GM19023 (cell line): ENCODE measurements at regions not wholly inside any gene's neighbourhood (a gene's known extent, or its start where the extent isn't known, plus 50 kb on each side); places are given as distances from the start of the nearest gene placed in this dataset.
A peak's percentile ranks its signal among the peaks of the same experiment; 100 is the strongest.

Source experiments
- ATAC-seq: cut with Tn5 transposase; IDR thresholded peaks from one replicate; pipeline ENCODE4 v1.9.1; 2021; ENCODE audit warnings: mild to moderate bottlenecking, moderate library complexity; ENCODE audit not compliant: unreplicated experiment

DNA sequence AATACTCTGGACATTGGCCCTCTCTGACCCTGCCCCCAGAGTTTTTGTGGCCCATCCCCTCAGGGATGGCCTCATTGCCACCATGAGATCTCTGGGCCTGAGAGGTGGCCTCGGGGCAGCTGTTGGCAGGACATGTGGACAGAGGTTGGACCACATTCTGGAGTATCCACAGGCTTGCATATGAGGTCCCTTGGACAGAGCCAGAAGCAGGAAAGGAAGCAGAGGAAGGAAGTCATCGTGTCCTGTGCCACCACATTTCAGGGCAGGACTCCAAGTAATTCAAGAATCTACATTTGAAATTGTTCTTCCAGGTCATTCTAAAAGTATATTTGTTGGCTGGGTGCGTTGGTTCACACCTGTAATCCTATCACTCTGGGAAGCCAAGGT, 95.9 kb upstream of the PPP2R5A start:
- no peak for ATAC-seq

DNA sequence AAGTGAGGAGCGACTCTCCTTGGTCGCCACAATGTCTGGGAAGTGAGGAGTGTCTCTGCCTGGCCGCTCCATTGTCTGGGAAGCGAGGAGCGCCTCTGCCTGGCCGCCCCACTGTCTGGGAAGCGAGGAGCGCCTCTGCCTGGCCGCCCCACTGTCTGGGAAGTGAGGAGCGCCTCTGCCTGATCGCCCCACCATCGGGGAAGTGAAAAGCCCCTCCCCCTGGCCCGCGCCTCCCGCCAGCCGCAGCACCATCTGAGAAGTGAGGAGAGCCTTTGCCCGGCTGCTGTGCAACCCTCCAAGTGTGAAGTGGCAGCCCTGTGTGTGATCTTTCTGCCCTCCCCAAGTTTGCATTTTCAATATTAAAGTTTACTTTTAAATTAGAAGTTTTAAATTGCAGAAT, 95.0 kb upstream of the PPP2R5A start:
- ATAC-seq = no peak

DNA sequence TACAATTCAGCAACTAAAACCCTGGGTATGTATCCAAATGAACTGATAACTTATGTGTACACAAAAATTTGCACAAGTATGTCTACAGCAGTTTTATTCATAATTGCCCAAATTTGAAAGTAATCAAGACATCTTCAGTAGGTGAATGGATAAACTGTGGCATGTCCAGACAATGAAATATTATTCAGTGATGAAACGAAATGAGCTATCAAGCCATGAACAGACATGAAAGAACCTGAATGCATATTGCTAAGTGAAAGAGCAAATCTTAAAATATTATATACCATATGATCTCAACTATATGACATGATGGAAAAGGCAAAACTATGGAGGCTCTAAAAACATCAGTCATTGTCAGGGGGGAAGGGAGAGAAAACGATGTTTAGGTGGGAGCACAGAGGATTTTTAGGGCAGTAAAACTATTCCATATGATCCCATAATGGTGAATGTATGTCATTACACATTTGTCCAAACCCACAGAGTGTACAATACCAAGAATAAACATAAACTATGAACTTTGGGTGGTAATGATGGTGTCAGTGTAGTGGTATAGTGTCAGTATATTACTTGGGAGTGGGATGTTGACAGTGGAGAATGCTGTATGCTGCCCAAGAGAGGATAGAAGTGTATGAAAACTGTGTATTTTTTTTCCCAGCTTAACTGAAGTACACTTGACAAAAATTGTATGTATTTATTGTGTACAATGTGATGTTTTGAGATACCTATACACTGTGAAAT, 92.8 kb upstream of the PPP2R5A start:
- no peak for ATAC-seq

DNA sequence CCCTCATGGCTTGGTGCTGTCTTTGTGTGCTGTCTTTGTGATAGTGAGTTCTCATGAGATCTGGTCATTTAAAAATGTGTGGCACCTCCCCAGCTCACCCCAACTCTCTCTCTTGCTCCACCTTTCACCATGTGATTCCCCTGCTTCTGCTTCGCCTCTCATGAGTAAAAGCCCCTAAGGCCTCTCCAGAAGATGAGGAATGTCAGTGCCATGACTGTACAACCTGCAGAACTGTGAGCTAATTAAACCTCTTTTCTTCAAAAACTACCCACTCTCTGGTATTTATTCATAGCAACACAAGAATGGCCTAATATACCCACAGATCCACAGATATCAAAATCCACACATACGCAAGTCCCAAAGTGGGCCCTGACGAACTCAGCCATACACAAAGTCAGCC, 88.9 kb upstream of the PPP2R5A start:
- no peak for ATAC-seq

DNA sequence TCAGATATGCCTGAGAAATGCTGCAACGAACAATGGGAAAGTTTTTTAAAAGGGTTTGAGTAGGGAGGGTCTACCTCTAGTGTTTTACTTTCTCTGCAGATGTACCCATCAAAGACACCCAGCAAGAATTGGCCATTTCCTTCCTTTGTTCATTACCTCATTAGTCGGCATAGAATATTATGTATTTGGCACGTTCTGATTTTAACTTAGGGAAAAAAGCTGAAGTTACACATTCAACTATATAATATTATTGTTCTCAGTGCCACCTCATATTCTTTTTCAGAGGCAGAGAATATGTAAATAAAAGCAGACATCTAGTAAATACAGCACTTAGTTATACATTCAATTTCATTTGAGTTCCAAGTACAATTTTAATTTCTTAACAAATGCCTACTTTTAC, 83.7 kb upstream of the PPP2R5A start:
- no peak for ATAC-seq

DNA sequence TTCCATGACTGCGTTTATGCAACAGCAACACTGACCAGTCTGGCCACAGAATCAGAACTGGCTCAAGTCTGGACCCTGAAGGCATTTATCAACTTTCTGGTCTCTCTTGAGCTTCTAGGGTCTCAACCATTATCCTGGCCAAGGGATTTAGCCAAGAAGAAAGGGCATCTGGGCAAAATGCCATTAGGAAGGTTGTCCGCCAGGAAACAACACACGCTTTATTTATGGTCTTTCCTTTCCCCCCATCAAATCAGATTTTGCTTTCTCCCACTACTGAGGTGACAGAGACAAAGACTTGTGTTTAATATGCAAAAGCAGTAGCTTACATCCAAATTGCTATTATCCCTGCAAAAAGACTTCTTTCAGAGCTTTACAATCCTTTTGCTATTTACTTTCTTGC, 81.6 kb upstream of the PPP2R5A start:
- no peak for ATAC-seq

DNA sequence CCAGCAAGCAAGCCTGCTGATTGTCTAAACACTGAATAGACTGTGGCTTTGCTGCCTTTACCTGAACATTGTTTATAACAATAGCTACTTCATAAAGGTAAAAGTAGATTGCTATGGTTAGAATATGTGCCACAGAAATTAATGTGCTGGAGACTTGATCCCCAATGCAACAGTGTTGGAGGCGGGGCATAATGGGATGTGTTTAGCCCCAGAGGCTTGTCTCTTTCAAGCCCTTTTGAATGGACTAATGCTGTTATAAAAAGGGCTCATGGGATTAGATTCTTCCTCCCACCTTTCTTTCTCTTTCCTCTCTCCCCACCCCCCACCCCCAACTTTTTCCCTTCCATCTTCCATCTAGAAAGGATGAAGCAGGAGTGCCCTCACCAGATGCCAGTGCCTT, 80.2 kb upstream of the PPP2R5A start:
- no peak for ATAC-seq

DNA sequence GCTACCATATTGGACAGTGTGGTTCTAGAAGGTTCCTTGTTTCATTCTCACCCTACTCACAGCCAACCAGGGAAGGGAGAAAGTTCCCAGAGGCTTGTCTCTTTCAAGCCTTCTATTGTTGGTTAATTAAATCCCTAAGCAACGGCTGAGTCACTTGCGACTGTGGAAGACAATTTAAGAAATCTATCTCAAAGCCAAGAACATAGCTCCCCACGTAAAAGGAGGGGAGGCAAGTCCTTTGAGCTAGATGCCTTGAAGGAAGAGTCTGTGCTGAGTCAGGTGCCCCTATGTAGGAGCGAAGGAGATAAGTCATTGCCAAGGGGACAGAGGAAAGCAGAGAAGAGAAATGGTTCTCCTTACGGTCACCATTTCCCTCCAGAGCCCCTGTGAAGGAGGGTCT, 79.4 kb upstream of the PPP2R5A start:
- ATAC-seq = no peak

DNA sequence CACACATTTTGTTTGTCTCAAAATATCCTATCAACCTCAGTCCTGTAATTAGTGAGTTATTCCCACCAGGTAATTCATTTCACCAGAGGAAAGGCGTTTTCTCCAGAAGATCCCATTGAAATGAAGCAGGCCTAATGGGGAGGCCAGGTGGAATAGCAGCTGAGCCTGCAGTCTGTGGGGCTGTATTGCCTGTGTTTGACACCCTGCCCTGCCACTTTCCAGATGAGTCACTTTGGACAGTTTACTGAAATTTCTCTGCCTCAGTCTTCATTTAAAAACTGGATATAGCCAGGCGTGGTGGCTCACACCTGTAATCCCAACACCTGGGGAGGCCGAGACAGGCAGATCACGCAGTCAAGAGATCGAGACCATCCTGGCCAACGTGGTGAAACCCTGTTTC, 78.1 kb upstream of the PPP2R5A start:
- ATAC-seq = no peak

DNA sequence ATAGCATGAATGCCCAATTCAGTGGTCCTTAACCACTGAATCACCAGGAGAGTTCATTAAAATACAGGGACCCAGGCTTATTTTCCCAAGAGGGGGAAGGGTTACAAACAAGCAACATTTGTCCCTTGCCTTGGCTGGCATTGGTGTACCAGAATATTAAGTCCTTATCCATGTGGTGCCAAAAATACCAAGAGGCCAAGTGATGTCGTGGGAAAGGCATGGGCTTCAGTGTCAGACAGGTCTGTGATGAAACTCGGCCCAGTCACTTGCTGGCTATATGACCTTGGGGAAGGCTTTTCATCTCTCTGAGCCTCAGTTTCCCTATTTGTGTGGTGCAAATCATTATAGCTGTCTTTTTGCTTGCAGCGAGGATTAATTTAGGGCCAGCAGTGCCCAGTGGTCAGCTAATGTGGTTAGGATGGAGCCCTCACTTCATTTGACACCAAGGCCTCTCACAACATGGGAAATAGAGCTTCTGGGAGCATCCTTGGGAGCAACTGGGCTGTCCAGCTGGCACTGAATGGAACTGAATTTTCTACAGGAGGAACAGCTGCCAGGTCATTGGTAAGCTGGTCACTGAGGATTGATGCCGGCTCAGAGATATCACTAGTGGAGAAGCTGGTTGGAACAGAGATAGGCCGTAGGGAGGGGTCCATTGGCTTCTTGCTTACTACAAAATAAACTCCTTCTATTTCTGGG, 77.2 kb upstream of the PPP2R5A start:
- ATAC-seq = no peak

DNA sequence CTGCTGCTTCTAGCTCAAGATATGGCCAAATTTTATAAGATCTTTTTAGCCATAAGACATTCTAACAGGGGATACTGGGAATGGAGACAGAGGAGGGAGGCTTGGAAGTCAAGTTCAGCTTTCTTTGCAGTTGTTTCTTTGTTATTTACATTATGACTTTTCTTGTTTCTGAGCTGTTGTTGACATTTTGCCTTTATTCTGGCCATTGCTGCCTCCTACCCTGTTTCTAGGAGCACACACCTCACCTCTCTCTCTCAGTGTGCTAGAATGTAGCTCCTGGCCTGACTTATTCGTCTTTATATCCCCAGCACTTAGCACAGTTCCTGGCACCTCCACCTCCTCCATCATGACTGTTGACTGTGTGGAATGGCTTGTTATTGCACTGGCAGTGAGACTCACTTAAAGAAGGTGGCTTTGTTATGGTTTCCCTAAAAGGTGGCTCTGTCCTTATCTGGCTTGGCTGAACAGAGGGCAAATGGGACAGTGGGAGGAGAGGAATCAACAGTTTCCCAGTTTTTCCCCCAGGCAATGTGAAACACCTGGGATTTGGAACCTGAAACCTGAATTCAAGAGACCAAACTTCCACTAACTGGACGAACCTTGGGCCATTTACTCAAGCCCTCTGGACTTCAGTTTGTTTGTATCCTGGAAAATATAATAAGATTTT, 76.1 kb upstream of the PPP2R5A start:
- no peak for ATAC-seq

DNA sequence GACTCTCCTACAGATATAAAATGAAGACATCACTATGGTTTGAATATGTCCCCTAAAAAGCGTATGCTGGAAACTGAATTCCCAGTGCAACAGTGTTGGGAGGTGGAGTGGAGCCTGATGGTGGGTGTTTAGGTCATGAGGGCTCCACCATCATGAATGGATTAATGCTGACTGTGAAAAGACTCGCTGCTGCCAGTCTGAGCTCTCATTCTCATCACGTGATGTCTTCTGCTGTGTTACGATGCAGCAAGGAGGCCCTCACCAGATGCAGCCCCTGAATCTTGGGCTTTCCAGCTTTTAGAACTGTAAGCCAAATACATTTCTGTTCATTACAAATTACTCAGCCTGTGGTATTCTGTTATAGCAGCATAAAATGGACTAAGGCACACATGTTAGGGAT, 73.8 kb upstream of the PPP2R5A start:
- no peak for ATAC-seq

DNA sequence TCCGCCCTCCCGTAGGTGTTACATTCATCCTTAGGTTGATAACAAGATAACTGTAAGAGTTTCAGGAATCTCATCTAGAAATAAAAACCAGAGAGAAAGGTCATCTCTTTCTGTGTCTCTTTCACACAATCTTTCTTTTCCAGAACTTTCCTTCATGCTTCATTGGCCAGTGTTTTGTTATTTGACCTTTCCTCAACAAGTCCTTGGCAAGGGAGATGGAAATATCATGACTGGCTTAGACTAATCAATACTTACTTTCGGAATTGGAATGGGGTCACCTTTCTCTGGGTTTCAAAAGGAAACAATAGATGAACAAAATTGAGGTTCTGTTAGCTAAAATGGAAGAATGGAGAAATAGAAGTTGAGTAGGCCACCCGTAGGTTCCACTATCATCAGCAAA, 72.9 kb upstream of the PPP2R5A start:
- no peak for ATAC-seq

DNA sequence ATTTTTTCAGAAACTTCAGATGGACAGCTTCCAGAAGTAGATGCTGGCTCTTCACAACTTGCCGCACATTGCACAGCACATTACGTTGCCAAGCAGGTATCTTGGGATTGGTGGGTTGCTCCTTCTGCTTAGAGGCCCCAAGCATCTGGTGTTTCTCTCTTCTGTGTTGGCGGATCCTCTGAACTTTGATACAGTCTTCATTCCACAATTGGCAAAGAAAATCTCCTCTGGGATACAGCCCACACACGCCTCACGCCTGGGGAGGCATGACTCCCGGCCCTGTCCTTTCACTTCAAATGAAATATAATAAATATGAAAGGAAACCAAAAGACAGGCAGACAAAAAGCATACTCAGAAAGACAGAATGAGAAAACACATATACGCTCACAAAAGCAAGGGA, 72.3 kb upstream of the PPP2R5A start:
- no peak for ATAC-seq

DNA sequence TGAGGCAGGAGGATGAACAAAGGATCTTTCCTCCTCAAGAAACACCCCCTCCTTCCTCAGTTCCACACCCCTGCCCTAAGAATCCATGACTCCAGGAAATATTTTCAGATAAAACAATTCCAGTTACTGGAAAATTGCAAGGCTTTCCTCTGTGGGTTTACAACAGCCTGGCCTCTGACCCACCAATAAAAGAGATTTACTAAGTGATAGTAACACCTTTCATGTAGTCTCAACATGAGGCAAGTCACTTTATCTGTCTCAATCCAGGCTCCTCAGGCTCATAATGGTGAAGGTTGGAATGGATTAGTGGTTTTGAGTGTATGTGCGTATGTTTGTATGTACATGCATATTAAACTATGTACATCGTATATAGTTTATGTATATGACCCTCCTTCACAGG, 71.4 kb upstream of the PPP2R5A start:
- ATAC-seq = no peak

DNA sequence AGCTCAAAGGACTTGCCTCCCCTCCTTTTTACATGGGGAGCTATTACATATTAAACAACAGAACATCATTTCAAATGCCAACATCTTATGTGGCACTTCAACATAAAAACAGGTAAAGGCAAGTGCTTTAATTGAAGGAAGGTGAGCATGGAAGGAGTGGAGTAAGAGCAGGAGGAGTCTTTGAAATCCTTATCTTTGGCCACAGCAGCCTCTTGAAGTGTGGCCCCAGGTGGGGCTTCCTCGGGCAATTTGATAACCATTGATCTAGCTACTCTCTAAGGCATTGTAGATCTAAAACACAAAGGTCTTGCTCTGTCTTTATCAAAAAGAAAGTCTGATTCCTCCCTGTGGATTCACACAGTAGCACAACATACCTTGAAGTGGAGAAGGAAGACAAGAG, 70.9 kb upstream of the PPP2R5A start:
- ATAC-seq = no peak

DNA sequence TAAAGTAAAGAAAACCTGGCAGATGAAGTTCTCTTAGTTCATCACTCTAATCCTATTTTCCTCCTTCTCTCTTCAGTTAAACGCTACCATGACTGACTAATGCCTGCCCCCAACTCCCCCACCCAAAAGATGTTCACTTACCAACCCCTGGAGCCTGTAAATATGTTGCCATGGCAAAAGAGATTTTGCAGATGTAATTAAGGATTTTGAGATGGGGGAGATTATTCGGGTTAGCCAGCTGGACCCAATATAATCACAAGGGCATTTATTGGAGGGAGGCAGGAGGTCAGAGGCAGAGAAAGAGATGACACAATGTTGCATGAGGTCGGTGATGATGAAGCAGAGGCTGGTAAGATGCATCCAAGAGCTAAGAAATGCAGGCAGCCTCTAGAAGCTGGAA, 69.3 kb upstream of the PPP2R5A start:
- ATAC-seq = no peak

DNA sequence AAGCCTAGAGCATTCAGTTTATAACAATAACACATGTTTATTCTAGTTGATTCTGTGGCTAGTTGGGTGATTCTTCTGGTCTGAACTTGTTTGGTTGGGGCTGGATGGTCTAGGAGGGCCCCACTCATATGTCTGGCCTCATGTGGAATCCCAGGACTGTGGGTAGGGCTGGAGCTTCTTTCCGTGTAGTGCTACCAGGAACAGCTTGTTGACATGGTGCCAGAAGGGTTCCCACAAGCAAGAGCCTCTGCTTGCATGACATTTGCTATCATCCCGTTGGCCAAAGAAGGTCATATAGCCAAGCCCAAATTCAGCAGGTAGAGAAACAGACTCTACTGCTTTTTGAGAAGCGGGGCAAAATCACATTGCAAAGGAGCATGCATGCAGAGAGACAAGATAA, 67.6 kb upstream of the PPP2R5A start:
- ATAC-seq = no peak

DNA sequence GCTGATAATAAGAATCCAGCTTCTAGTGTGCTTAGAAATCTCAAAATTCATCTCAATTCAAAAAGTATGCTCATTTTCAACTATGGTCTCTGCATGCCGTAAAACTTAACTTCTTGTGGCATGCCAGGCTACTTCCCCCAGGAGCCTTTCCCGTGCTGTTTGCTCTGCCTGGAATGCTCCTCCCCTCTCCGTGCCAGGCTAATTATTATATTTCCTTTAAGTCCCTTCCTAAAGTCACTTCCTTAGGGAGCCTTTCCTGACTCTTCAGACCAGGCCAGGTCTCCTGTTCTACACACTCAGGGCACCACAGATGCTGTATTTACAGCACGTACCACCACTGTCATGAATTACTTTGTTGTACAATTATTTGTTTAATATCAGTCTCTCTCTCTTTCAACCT, 67.1 kb upstream of the PPP2R5A start:
- no peak for ATAC-seq

DNA sequence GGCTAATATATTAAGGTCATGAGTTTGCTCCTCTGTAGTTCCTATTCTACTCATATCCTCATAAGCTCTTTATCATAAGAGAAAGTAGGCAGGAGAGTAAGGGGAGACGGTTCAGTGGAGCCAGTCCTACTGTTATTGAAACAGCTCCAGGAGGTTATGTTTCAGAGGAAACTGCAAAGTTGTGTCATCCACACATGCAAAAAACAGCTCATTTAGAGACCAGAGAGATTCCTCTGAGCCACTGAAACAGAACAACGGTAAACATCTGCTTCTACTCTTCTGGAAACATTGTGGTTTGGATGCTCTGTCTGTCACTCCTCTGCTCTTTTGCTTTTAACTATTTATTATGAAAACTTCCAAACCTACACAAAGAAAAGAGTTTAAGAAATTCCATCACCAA, 66.3 kb upstream of the PPP2R5A start:
- ATAC-seq = peak; percentile 81

DNA sequence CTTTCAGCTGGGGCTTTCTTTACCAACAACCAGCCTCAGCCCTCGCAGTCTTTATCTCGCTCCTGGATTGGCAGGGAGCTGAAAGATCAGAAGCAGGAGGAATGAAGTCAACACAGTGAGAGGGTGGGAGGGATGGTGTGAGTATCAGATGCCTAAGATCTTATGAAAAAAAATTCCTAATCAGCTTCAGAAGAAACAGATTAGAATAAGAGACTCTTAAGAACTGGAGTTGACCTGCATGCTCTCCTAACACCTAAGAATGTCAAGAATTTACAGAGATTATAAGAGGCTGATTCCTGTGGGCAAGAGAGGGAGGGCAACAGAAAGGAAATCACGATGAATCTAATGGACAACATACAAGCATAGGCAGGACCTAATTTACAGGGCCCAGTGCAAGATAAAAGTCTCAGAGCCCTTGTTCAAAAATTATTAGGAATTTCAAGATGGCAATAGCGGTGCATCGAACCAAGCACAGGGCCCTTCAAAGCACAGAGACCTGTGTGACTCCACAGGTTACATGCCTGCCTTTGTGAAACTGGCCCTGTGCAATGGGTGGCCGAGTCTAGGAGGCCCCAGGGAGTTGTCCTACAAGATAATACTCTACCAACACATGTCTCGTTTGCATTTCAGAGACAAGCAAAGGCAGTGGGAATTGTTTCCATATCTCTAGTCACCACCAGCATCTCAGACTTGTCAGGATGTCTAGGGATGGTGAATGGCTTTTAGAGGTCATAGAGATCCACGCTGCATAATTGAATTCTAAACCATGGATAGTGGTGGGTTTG, 65.3 kb upstream of the PPP2R5A start:
- ATAC-seq = no peak

DNA sequence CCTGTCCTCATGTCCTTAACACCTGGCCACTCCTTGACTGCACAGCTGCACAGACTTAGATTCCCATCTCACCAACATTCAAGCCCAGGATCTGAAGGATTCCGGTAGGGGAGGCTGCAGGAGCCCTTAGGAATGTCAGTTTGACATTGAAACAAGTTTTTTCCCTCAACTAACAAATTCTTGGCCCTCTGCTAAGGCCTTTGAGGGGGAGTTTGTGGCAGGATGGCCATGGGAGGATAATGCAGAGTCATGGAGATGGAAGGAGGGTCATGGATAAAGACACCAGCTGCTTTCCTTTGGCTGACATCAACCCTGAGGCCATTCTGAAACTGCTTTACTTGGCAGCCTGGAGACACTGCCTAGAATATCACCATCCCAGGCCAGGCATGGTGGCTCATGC, 63.4 kb upstream of the PPP2R5A start:
- no peak for ATAC-seq
